ENCODE measurements at regions not wholly inside any gene's neighbourhood (a gene's known extent, or its start where the extent isn't known, plus 50 kb on each side); places are given as distances from the start of the nearest gene placed in this dataset.

DNA sequence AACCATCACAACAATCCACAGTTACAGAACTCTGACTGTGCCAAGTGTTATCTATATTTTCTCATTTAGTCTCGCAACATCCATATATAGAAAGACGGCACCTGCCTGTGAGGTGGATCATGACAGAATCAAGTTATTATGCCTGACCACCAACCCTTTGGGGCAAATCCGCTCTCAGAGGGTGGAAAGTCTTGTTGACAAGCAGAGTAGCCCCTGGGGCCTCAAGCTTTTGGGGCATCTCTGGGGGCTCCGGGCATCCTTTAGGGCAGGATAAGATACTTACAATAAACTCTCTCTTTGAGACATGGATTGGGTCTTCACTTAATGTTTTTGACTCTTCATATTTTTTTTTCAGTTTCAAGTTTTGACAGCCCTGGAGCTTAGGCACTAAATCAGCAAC, 150.5 kb upstream of the NAV2 start:
- H3K18ac ChIP-seq (ENCODE audit: extremely low read depth, low read length) = no peak overlapping the region
- no peak for DNase-seq (ENCODE audit: low read depth in 1 of 2, low spot score in 2 of 2)
- 90% methylated on average over 4 of the region's 4 CpGs; no CpG with 5 or more reads in 1 of the 2 experiments for WGBS, 2 experiments (ENCODE audit: extremely low coverage in 1 of 2, insufficient coverage in 1 of 2, insufficient read length in 1 of 2, insufficient replicate concordance in 2 of 2, low coverage in 1 of 2, low lambda C conversion rate in 2 of 2, missing lambda C conversion rate in 1 of 2)
- H3K79me2 ChIP-seq (ENCODE audit: control insufficient read depth in 1 of 2, insufficient read depth in 2 of 2, low read length in 2 of 2) = no peaks in the 10 kb centered on the region
- ChIA-PET CTCF (ENCODE audit: partially characterized antibody) (interaction anchor here (1.3 to 9.0 kb wide), 7 partner anchors 10 to 341 kb away, joined by 3 to 104 read pairs (median 18); no protein-coding TSS in a partner anchor), POLR2A (ENCODE audit: partially characterized antibody) (no interaction called here)
- H4K8ac ChIP-seq (ENCODE audit: extremely low read depth, insufficient read depth, low read length) = no peak overlapping the region
- no peaks in the 10 kb centered on the region for H3K36me3 ChIP-seq (ENCODE audit: control insufficient read depth in 2 of 4, insufficient read depth in 4 of 4, low read length in 3 of 4)
- H3K9ac ChIP-seq (replicated peaks in 1 of 4; ENCODE audit: extremely low read depth in 1 of 4, low read depth in 3 of 4, low read length in 3 of 4) = no peak overlapping the region
- H3K79me1 ChIP-seq (ENCODE audit: low read depth, low read length) = no peaks in the 10 kb centered on the region
- H2AFZ ChIP-seq (ENCODE audit: low read length) = no peak overlapping the region
- no peak overlapping the region for H2BK5ac ChIP-seq (ENCODE audit: low read depth, low read length)
- H3K4ac ChIP-seq (replicated peaks; ENCODE audit: insufficient read length, low read depth, low read length) = no peak overlapping the region
- H3K14ac ChIP-seq (ENCODE audit: insufficient read length) = no peak overlapping the region
- H2BK20ac ChIP-seq (ENCODE audit: low read length) = no peak overlapping the region
- H4K91ac ChIP-seq (replicated peaks; ENCODE audit: insufficient read length, low read length) = no peak overlapping the region
- no peak overlapping the region for H3K56ac ChIP-seq (replicated peaks; ENCODE audit: insufficient read length, low read depth, low read length)
- TF ChIP-seq RNF2 (IDR thresholded peaks at IDR 0.05; ENCODE audit: borderline replicate concordance, low read depth, low read length, missing control alignments, poor library complexity, severe bottlenecking) (no peak), SIRT6 (IDR thresholded peaks at IDR 0.05; ENCODE audit: low read length) (no peak), POU5F1 (IDR thresholded peaks at IDR 0.05; ENCODE audit: low read depth, low read length) (no peak), NRF1 (IDR thresholded peaks at IDR 0.05; ENCODE audit: low read depth, low read length) (no peak), SIX5 (IDR thresholded peaks at IDR 0.05; ENCODE audit: low read depth, low read length) (no peak), CTBP2 (IDR thresholded peaks at IDR 0.05; ENCODE audit: borderline replicate concordance, insufficient read depth, insufficient read length, low read length) (no peak), SAP30 (IDR thresholded peaks at IDR 0.05; ENCODE audit: insufficient read depth, insufficient replicate concordance, low read length) (no peak), SRF (IDR thresholded peaks at IDR 0.05; ENCODE audit: low read depth, low read length) (no peak), MAFK (IDR thresholded peaks at IDR 0.05; ENCODE audit: low read depth, low read length) (no peak)
- H3K4me2 ChIP-seq (ENCODE audit: insufficient read depth in 1 of 2, low read depth in 2 of 2, low read length in 2 of 2) = no peak overlapping the region
- no peak overlapping the region for H2BK120ac ChIP-seq (replicated peaks; ENCODE audit: low read depth, low read length)
- H3K27ac ChIP-seq (ENCODE audit: low read depth, low read length) = no peak overlapping the region
- H3K9me3 ChIP-seq (ENCODE audit: insufficient read depth in 2 of 2, low read depth in 1 of 2, low read length in 1 of 2) = no peaks in the 10 kb centered on the region
- H4K5ac ChIP-seq (ENCODE audit: insufficient read length, low read depth, low read length) = no peak overlapping the region
- H4K20me1 ChIP-seq (replicated peaks in 1 of 2; ENCODE audit: control insufficient read depth in 1 of 2, insufficient read depth in 2 of 2, low read length in 2 of 2) = no peaks in the 10 kb centered on the region
- no peak for FAIRE-seq
- H2AK5ac ChIP-seq (ENCODE audit: low read depth, low read length) = no peak overlapping the region
- no peak overlapping the region for H2BK15ac ChIP-seq (ENCODE audit: low read length)
- no peak overlapping the region for H2BK12ac ChIP-seq (ENCODE audit: low read depth, low read length)
- peaks cover 0 to 6% (median 2%) of the 10 kb centered on the region in 4 experiments; a peak in 2 of 7 replicates for H3K4me1 ChIP-seq (replicated peaks in 1 of 4; ENCODE audit: control insufficient read depth in 3 of 4, insufficient read depth in 4 of 4, low read length in 3 of 4)
- no peaks in the 10 kb centered on the region; a peak in 1 of 7 replicates for H3K27me3 ChIP-seq (replicated peaks in 1 of 4; ENCODE audit: control insufficient read depth in 3 of 4, extremely low read depth in 1 of 4, insufficient read depth in 3 of 4, low read length in 3 of 4)
- no peak overlapping the region for H3K23ac ChIP-seq (ENCODE audit: insufficient read length)
- H3K4me3 ChIP-seq (ENCODE audit: extremely low read depth in 1 of 4, insufficient read depth in 2 of 4, low read depth in 3 of 4, low read length in 4 of 4) = no peak overlapping the region
- H3K23me2 ChIP-seq (ENCODE audit: low read depth, low read length) = no peaks in the 10 kb centered on the region
